Vagina (tissue), 2 donors: ENCODE measurements at regions not wholly inside any gene's neighbourhood (a gene's known extent, or its start where the extent isn't known, plus 50 kb on each side); places are given as distances from the start of the nearest gene placed in this dataset.

Source experiments
- POLR2A ChIP-seq, 2 donors: fragments of 450-650 bp; IDR thresholded peaks; one replicate each; pipeline ENCODE4 v1.6.1; 2017; ENCODE audit warnings: antibody characterized with exemption in 2 of 2, mild to moderate bottlenecking in 2 of 2, moderate library complexity in 2 of 2
- POLR2AphosphoS5 ChIP-seq, 2 donors: sonication (generic); formaldehyde crosslinking; IDR thresholded peaks; one replicate each; pipeline ENCODE4 v1.9.0; 2017; ENCODE audit warnings: antibody characterized with exemption in 2 of 2, mild to moderate bottlenecking in 2 of 2, low read depth in 1 of 2; ENCODE audit not compliant: insufficient read depth in 1 of 2
- TF ChIP-seq, protein P1 (sequence below), 3 experiments: fragments of 450-650 bp in 2 of 3; fragments of 200-600 bp in 1 of 3; sonication (generic) in 1 of 3; IDR thresholded peaks; one replicate each; pipeline ENCODE4 v1.5.1; 2017 to 2019; ENCODE audit warnings: antibody characterized with exemption in 3 of 3, mild to moderate bottlenecking in 2 of 3, moderate library complexity in 2 of 3

DNA sequence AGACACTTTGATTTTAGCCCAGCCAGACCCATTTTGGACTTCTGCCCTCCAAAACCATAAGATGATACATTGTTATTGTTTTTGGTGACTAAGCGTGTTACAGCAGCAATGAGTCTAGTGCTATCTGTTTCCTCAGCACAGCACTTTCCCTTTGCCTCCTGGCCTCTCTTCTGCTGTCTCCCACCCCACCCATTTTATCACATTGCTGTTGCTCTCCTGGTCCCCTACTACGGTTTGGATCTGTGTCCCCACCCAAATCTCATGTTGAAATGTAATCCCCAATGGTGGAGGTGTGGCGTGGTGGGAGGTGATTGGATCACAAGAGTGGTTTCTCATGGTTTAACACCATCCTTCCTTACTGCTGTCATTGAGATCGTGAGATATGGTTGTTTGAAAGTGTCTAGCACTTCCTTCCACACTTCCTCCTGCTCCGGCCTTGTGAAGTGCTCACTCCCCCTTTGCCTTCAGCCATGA is 59.8 kb upstream of the CD82 start:
- no peak for TF ChIP-seq POLR2A (IDR thresholded peaks at IDR 0.05)
- TF ChIP-seq, protein P1, sequence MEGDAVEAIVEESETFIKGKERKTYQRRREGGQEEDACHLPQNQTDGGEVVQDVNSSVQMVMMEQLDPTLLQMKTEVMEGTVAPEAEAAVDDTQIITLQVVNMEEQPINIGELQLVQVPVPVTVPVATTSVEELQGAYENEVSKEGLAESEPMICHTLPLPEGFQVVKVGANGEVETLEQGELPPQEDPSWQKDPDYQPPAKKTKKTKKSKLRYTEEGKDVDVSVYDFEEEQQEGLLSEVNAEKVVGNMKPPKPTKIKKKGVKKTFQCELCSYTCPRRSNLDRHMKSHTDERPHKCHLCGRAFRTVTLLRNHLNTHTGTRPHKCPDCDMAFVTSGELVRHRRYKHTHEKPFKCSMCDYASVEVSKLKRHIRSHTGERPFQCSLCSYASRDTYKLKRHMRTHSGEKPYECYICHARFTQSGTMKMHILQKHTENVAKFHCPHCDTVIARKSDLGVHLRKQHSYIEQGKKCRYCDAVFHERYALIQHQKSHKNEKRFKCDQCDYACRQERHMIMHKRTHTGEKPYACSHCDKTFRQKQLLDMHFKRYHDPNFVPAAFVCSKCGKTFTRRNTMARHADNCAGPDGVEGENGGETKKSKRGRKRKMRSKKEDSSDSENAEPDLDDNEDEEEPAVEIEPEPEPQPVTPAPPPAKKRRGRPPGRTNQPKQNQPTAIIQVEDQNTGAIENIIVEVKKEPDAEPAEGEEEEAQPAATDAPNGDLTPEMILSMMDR (IDR thresholded peaks at IDR 0.05), result no peak
- TF ChIP-seq POLR2AphosphoS5 (IDR thresholded peaks at IDR 0.05; ENCODE audit: insufficient read depth in 1 of 2, low read depth in 1 of 2), result no peak
